Activated CD8-positive, alpha-beta T cell treated with anti-CD3 and anti-CD28 coated beads for 36 hours (primary cell): ENCODE measurements at regions not wholly inside any gene's neighbourhood (a gene's known extent, or its start where the extent isn't known, plus 50 kb on each side); places are given as distances from the start of the nearest gene placed in this dataset.

Source experiments
- ATAC-seq: fragments of 200-7000 bp; cut with Tn5 transposase; one replicate; pipeline ENCODE4 v1.10.0; 2021; ENCODE audit warnings: mild to moderate bottlenecking, moderate library complexity
- CTCF ChIA-PET: fragments of 350-600 bp; sonication (Branson Sonifier 250); formaldehyde crosslinking; loops from one replicate; lab custom pipeline; 2021; ENCODE audit warnings: antibody characterized with exemption; lab: Charles Lee
- POLR2A ChIA-PET: fragments of 350-600 bp; sonication (Branson Sonifier 250); formaldehyde crosslinking; loops from one replicate; lab custom pipeline; 2021; ENCODE audit warnings: antibody characterized with exemption; lab: Charles Lee
- DNase-seq: peaks from one replicate; pipeline ENCODE4 v3.0.0-alpha.2; 2020
- H3K27ac Mint-ChIP-seq: one replicate; pipeline ENCODE4 v1.8.0; 2021; ENCODE audit warnings: mild to moderate bottlenecking, mixed read lengths
- H3K27me3 Mint-ChIP-seq: one replicate; pipeline ENCODE4 v1.8.0; 2021; ENCODE audit warnings: mixed read lengths
- H3K36me3 Mint-ChIP-seq: one replicate; pipeline ENCODE4 v1.8.0; 2021; ENCODE audit warnings: low read depth, mixed read lengths
- H3K4me1 Mint-ChIP-seq: one replicate; pipeline ENCODE4 v1.8.0; 2021; ENCODE audit warnings: low read depth, mixed read lengths
- H3K4me3 Mint-ChIP-seq: one replicate; pipeline ENCODE4 v1.8.0; 2021; ENCODE audit warnings: mild to moderate bottlenecking, moderate library complexity, mixed read lengths
- H3K9me3 Mint-ChIP-seq: one replicate; pipeline ENCODE4 v1.8.0; 2021; ENCODE audit warnings: mixed read lengths
- intact Hi-C: fragments of 100-400 bp; cut with micrococcal nuclease; formaldehyde crosslinking; loops from one replicate; pipeline ENCODE4 v1.10.0; 2022
- TF ChIP-seq, protein P1 (sequence below): fragments of 200-600 bp; IDR thresholded peaks from one replicate; pipeline ENCODE4 v1.8.0; 2022; ENCODE audit warnings: antibody characterized with exemption, mild to moderate bottlenecking

GRCh38 chr6:152897807-152898399, 84.9 kb downstream of the FBXO5 start:
- Mint-ChIP-seq H3K9me3 (no peaks in the 10 kb centered on the region), H3K4me1 (no peaks in the 10 kb centered on the region), H3K27ac (no peak overlapping the region), H3K36me3 (no peaks in the 10 kb centered on the region), H3K4me3 (no peak overlapping the region), H3K27me3 (peaks cover 19% of the 10 kb centered on the region)
- ChIA-PET CTCF (interaction anchor here (0.8 to 2.3 kb wide), 10 partner anchors 8 to 174 kb away, joined by 3 to 10 read pairs (median 6); no protein-coding TSS in a partner anchor), POLR2A (no interaction called here)
- DNase-seq = peak; percentile 79
- intact Hi-C loops = no loop called here
- ATAC-seq = peak; percentile 100
- TF ChIP-seq, protein P1, sequence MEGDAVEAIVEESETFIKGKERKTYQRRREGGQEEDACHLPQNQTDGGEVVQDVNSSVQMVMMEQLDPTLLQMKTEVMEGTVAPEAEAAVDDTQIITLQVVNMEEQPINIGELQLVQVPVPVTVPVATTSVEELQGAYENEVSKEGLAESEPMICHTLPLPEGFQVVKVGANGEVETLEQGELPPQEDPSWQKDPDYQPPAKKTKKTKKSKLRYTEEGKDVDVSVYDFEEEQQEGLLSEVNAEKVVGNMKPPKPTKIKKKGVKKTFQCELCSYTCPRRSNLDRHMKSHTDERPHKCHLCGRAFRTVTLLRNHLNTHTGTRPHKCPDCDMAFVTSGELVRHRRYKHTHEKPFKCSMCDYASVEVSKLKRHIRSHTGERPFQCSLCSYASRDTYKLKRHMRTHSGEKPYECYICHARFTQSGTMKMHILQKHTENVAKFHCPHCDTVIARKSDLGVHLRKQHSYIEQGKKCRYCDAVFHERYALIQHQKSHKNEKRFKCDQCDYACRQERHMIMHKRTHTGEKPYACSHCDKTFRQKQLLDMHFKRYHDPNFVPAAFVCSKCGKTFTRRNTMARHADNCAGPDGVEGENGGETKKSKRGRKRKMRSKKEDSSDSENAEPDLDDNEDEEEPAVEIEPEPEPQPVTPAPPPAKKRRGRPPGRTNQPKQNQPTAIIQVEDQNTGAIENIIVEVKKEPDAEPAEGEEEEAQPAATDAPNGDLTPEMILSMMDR = peak; percentile 53

DNA sequence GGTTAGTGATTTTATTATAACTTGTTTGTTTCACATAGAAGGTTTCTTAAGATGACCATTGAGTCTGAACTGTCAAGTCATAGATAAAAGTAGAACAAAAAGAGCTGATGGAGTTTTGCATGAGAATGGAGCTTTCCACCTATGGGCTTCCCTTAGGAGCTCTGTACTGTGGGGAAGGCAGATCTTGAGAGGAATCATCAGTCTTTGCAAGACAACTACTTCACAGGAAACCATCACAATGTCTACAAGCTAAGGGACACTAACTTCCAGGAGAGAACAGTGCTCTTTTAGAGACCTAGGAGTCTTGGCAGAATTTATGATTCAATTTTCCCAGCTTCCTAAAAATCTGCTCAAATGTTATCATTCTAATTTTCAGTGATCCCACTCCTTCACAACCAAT, 78.2 kb downstream of the FBXO5 start:
- ChIA-PET POLR2A (no interaction called here), CTCF (interaction anchor here (1.2 to 3.1 kb wide), 2 partner anchors 8 to 44 kb away, joined by 3 to 10 read pairs; no protein-coding TSS in a partner anchor)
- TF ChIP-seq, protein P1 = no peak
- intact Hi-C loops = no loop called here
- no peak overlapping the region for H3K4me3 Mint-ChIP-seq
- H3K9me3 Mint-ChIP-seq = no peaks in the 10 kb centered on the region
- H3K36me3 Mint-ChIP-seq = no peaks in the 10 kb centered on the region
- DNase-seq = no peak
- no peaks in the 10 kb centered on the region for H3K4me1 Mint-ChIP-seq
- ATAC-seq = no peak
- no peak overlapping the region for H3K27ac Mint-ChIP-seq
- peaks cover 12% of the 10 kb centered on the region for H3K27me3 Mint-ChIP-seq

GRCh38 chr6:152905551-152906299, 77.1 kb downstream of the FBXO5 start:
- ATAC-seq (no peak), DNase-seq (no peak)
- ChIA-PET POLR2A (no interaction called here), CTCF (interaction anchor here (1.2 to 3.1 kb wide), 2 partner anchors 9 to 43 kb away, joined by 3 to 10 read pairs; no protein-coding TSS in a partner anchor)
- TF ChIP-seq, protein P1 = no peak
- Mint-ChIP-seq H3K36me3 (no peaks in the 10 kb centered on the region), H3K27ac (no peak overlapping the region), H3K9me3 (no peaks in the 10 kb centered on the region), H3K27me3 (peaks cover 14% of the 10 kb centered on the region), H3K4me1 (no peaks in the 10 kb centered on the region), H3K4me3 (no peak overlapping the region)
- intact Hi-C loops = no loop called here

DNA sequence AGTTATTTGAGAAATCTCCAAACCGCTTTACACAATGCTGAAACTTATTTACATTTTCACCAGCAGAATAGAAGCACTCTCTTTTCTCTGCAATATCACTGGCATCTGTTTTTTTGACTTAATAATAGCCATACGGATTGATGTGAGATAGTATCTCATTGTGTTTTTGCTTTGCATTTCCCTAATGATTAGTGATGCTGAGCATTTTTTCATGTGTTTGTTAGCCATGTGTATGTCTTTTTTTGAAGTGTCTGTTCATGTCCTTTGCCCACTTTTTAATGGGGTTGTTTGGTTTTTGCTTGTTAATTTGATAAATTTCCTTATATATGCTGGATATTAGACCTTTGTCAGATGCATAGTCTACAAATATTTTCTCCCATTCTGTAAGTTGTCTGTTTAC, 73.6 kb downstream of the FBXO5 start:
- POLR2A ChIA-PET = no interaction called here
- intact Hi-C loops = no loop called here
- ATAC-seq (no peak), DNase-seq (no peak)
- TF ChIP-seq, protein P1 = no peak
- Mint-ChIP-seq H3K9me3 (peaks cover 7% of the 10 kb centered on the region), H3K36me3 (no peaks in the 10 kb centered on the region), H3K4me3 (no peak overlapping the region), H3K4me1 (no peaks in the 10 kb centered on the region), H3K27me3 (peaks cover 19% of the 10 kb centered on the region), H3K27ac (no peak overlapping the region)
- CTCF ChIA-PET = interaction anchor here (1.8 kb wide), 1 partner anchor 11 kb away, joined by 8 read pairs; no protein-coding TSS in a partner anchor

DNA sequence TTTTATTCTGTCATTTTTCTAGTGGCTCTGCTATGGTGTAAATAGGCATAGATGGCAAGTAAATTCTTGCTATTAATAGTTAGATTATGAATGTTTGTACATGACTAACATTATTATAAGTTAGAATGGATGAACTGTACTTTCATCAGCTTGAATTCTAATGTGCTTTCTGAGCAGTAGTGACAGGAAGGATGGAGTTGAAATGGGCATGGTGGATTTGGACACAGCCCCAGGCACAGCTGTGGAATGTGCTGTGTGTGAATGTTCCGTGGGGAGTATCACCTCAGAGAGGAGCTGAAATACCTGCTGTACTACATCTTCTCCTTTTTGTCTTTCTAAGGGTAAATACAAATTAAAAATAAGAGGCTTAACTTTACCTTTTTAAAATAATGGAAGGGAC, 66.8 kb downstream of the FBXO5 start:
- TF ChIP-seq, protein P1 = no peak
- DNase-seq (no peak), ATAC-seq (no peak)
- intact Hi-C loops = no loop called here
- ChIA-PET CTCF (no interaction called here), POLR2A (no interaction called here)
- H3K4me3 Mint-ChIP-seq = no peak overlapping the region
- no peak overlapping the region for H3K27ac Mint-ChIP-seq
- H3K36me3 Mint-ChIP-seq = no peaks in the 10 kb centered on the region
- H3K9me3 Mint-ChIP-seq = peaks cover 11% of the 10 kb centered on the region
- H3K27me3 Mint-ChIP-seq = peaks cover 23% of the 10 kb centered on the region
- H3K4me1 Mint-ChIP-seq = no peaks in the 10 kb centered on the region
